Motor neuron (in vitro differentiated cells): ENCODE measurements at regions not wholly inside any gene's neighbourhood (a gene's known extent, or its start where the extent isn't known, plus 50 kb on each side); places are given as distances from the start of the nearest gene placed in this dataset.
A peak's percentile ranks its signal among the peaks of the same experiment; 100 is the strongest.

ENCODE experiments used
- ATAC-seq, 8 experiments: fragments of 200-7000 bp; cut with Tn5 transposase; replicated peaks in 6 of 8; 2 replicates each; pipeline ENCODE4 v1.8.0; 2021; ENCODE audit warnings: mild to moderate bottlenecking in 8 of 8, moderate library complexity in 8 of 8
- H3K27ac ChIP-seq, 2 donors: fragments of 250-450 bp; sonication (Bioruptor Pico); 2 replicates each; pipeline ENCODE4 v1.9.0; 2021; ENCODE audit warnings: antibody characterized with exemption in 2 of 2, mild to moderate bottlenecking in 2 of 2, moderate library complexity in 1 of 2
- H3K4me1 ChIP-seq, 2 donors: fragments of 250-450 bp; sonication (Bioruptor Pico); replicated peaks in 1 of 2; 2 replicates each; pipeline ENCODE4 v1.6.1; 2021; ENCODE audit warnings: antibody characterized with exemption in 2 of 2, mild to moderate bottlenecking in 2 of 2, moderate library complexity in 1 of 2
- H3K4me3 ChIP-seq, 5 donors: fragments of 250-450 bp; sonication (Bioruptor Pico); 2 replicates each; pipeline ENCODE4 v1.9.0; 2021; ENCODE audit warnings: antibody characterized with exemption in 5 of 5, mild to moderate bottlenecking in 5 of 5, moderate library complexity in 4 of 5
- WGBS, 10 experiments: fragments of 450-650 bp; shearing (Covaris generic); methylation state at CpG; one replicate each; pipeline ENCODE4 v1.0.0; 2022; 5-methylcytosine and 5-hydroxymethylcytosine counted together
- in situ Hi-C, 9 experiments: fragments of 400-800 bp; cut with MboI; loops; one replicate each; pipeline ENCODE4 v1.15.0; 2021; ENCODE audit warnings: low sequenced_read_pairs in 9 of 9, low pct_unique_long_range_greater_than_20kb in 2 of 9; ENCODE audit not compliant: unreplicated experiment in 9 of 9

- H3K4me1 ChIP-seq = peaks cover 8 to 21% of the 10 kb centered on the region in 2 donors
- in situ Hi-C loops = loop anchor here in 1 of 9 experiments (25.0 kb wide), 1 partner anchor 921 kb away; no protein-coding TSS in a partner anchor
- WGBS, 10 experiments = 0 to 90% (median 59%) methylated on average over 1 to 2 of the region's 2 CpGs; no CpG with 5 or more reads in 2 of the 10 experiments
- no peak overlapping the region for H3K27ac ChIP-seq
- H3K4me3 ChIP-seq = no peak overlapping the region
- no peak for ATAC-seq
Observed at GRCh38 chr6:40282986-40283385, 304.2 kb downstream of the LRFN2 start.

DNA sequence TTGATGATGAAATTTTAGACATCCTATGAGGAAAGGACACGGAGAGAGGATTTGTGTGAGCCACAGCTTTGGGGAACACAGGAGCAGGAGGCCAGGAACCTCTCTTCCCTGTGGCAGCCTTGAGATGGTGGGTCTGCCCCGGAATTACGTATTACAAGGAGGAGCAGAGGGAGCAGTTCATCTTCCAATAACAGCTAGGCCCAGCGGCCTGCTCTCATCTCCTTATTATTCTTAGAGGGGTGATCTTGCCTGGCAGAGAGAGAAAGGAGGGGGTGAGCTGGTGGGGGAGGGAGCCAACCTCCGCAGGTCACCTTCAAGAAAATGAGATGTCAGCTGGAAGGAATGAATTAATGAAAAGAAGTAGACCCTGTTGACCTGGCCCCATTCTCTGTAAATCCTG, 305.8 kb downstream of the LRFN2 start:
- Histone ChIP-seq H3K4me3 (no peak overlapping the region), H3K4me1 (peaks cover 11 to 20% of the 10 kb centered on the region in 2 donors), H3K27ac (peak overlapping the region; percentile 24 to 68)
- in situ Hi-C loops = loop anchor here in 1 of 9 experiments (25.0 kb wide), 1 partner anchor 919 kb away; no protein-coding TSS in a partner anchor
- 0 to 100% (median 54%) methylated on average over 1 to 3 of the region's 5 CpGs; no CpG with 5 or more reads in 6 of the 10 experiments for WGBS, 10 experiments
- peak in 3 of 8 experiments; percentile 31 to 79 (median 60) for ATAC-seq

DNA sequence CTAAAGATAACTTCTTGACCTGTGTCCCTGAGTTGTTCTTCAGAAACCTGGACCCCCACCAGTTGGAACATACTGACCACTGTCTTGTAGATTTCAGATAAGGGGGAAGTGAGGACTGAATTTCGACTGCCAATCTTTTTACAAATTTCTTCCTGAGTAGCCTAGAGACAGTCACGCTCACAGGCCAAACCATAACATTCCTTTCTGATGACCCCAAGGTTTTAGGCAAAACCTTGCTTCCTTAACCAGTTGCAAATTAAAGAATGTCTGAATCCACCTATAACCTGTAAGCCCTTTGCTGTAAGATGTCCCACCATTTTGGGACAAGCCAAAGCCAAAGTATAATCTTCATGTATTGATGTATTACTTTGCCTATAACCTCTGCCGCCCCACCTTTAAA, 306.9 kb downstream of the LRFN2 start:
- in situ Hi-C loops = loop anchor here in 1 of 9 experiments (25.0 kb wide), 1 partner anchor 918 kb away; no protein-coding TSS in a partner anchor
- 0 to 83% (median 50%) methylated on average over 1 to 3 of the region's 3 CpGs; no CpG with 5 or more reads in 1 of the 10 experiments for WGBS, 10 experiments
- Histone ChIP-seq H3K4me1 (peaks cover 12 to 23% of the 10 kb centered on the region in 2 donors), H3K4me3 (no peak overlapping the region), H3K27ac (no peak overlapping the region)
- no peak for ATAC-seq

GRCh38 chr6:40276141-40276540, 311.0 kb downstream of the LRFN2 start:
- Histone ChIP-seq H3K27ac (peak overlapping the region in 1 of 2 donors; percentile 9), H3K4me3 (no peak overlapping the region), H3K4me1 (peaks cover 5 to 14% of the 10 kb centered on the region in 2 donors)
- in situ Hi-C loops = loop anchor here in 1 of 9 experiments (25.0 kb wide), 1 partner anchor 914 kb away; no protein-coding TSS in a partner anchor
- ATAC-seq = peak in 5 of 8 experiments; percentile 14 to 80 (median 58)
- 47 to 87% (median 75%) methylated on average over 1 to 12 of the region's 15 CpGs; no CpG with 5 or more reads in 1 of the 10 experiments for WGBS, 10 experiments

DNA sequence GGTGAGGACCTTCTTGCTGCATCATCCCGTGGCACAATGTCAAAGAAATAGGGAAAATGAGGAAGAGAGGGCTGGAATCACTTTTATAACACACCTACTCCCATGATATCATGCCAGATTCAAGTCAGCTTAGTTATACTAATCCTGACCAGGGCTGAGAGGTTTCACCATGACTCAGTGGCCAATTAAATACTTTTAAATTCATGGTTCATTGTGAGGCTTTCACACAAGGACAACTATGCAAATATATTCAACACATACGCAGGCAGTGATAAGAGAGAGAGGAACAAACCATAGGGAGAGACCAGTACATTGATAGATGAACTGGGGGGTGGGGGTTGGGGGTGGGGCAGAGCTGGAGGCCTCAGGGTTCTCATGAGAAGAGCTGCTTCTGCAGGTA, 313.1 kb downstream of the LRFN2 start:
- peak in 3 of 8 experiments; percentile 45 to 100 (median 98) for ATAC-seq
- Histone ChIP-seq H3K4me3 (no peak overlapping the region), H3K4me1 (peaks cover 5 to 10% of the 10 kb centered on the region in 2 donors), H3K27ac (no peak overlapping the region)
- 0 to 100% (median 76%) methylated on average over 1 to 2 of the region's 2 CpGs; no CpG with 5 or more reads in 4 of the 10 experiments for WGBS, 10 experiments
- in situ Hi-C loops = no loop called here

DNA sequence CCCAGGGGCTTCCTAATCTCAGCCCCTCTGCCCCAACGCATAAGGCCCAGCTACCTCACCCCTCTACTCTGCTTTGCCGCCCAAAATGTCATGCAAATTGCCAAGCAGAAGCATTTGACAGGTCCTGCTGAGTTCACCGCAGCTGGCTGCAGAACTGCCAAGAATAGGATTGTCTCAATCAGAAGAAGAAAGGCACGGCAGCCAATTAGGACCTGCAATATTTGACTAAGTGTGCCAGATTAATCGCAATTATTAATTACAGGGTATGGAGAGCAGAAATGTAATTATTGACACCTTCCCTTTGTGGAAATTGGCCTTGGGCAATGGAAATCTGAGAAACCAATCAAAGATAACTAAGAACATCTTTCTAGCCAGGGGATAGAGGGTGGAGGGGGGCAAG, 318.6 kb downstream of the LRFN2 start:
- Histone ChIP-seq H3K4me3 (no peak overlapping the region), H3K4me1 (no peaks in the 10 kb centered on the region), H3K27ac (no peak overlapping the region)
- 0 to 40% (median 23%) methylated on average over 1 to 5 of the region's 5 CpGs; no CpG with 5 or more reads in 2 of the 10 experiments for WGBS, 10 experiments
- in situ Hi-C loops = no loop called here
- ATAC-seq = no peak

- in situ Hi-C loops = no loop called here
- H3K4me1 ChIP-seq = no peaks in the 10 kb centered on the region
- 0 to 40% (median 18%) methylated on average over 1 to 2 of the region's 2 CpGs; no CpG with 5 or more reads in 5 of the 10 experiments for WGBS, 10 experiments
- no peak overlapping the region for H3K27ac ChIP-seq
- H3K4me3 ChIP-seq = no peak overlapping the region
- no peak for ATAC-seq
Observed at GRCh38 chr6:40268166-40268565, 319.0 kb downstream of the LRFN2 start.

- no peak overlapping the region for H3K4me3 ChIP-seq
- no peak for ATAC-seq
- 0 to 100% (median 80%) methylated on average over 1 to 2 of the region's 2 CpGs; no CpG with 5 or more reads in 3 of the 10 experiments for WGBS, 10 experiments
- in situ Hi-C loops = no loop called here
- H3K27ac ChIP-seq = no peak overlapping the region
- no peaks in the 10 kb centered on the region for H3K4me1 ChIP-seq
Observed at GRCh38 chr6:40265615-40266014, 321.5 kb downstream of the LRFN2 start.

DNA sequence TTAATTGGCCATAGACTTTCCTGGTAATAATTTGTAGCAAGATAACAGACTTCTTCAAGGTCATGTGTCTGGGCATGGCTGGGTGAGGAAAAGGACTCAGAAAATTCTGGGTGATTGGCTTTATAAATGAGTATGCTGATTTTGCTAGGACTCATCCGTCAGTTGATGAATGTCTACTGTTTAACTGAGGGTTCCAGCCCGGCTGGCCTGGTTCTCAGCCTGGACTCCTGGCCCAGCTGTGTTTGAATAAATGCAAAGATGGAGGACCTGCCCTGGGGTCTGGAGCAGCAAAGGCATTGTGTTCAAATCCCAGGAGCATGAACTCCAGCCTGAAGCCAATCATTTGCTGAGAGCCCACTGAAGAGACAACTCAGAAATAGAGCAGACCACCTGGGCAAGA, 323.2 kb downstream of the LRFN2 start:
- H3K4me1 ChIP-seq = no peaks in the 10 kb centered on the region
- peak in 2 of 8 experiments; percentile 65 to 81 for ATAC-seq
- H3K27ac ChIP-seq = no peak overlapping the region
- no peak overlapping the region for H3K4me3 ChIP-seq
- 0 to 60% (median 30%) methylated on average over 1 of the region's 2 CpGs; no CpG with 5 or more reads in 6 of the 10 experiments for WGBS, 10 experiments
- in situ Hi-C loops = no loop called here

DNA sequence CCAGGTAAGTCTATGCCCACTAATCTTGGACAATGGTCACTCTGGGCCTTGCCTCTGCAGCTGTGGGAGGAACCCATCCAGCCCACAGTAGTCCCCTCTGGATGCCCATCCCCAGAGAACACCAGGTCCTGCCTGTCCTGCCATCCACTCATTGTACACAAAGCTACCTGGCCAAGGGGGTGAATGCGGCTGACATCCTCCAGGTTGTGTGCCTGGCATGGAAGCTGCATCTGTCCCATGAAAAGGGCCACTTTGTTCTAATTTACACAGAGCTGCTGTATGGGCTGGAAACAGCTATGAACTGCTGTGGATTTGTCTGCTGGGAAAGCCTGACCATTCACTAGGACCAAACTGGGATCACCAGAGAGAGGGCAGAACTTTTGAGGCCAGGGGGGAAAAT, 324.8 kb downstream of the LRFN2 start:
- no peak overlapping the region for H3K4me3 ChIP-seq
- in situ Hi-C loops = no loop called here
- ATAC-seq = no peak
- no peak overlapping the region for H3K27ac ChIP-seq
- no peaks in the 10 kb centered on the region for H3K4me1 ChIP-seq
- 83 to 100% methylated on average over 1 of the region's 1 CpG; no CpG with 5 or more reads in 8 of the 10 experiments for WGBS, 10 experiments

GRCh38 chr6:40258531-40258930, 324.3 kb upstream of the MOCS1 start:
- no peak overlapping the region for H3K4me3 ChIP-seq
- peak in 2 of 8 experiments; percentile 24 to 52 for ATAC-seq
- in situ Hi-C loops = no loop called here
- 20 to 81% (median 44%) methylated on average over 1 to 5 of the region's 5 CpGs; no CpG with 5 or more reads in 5 of the 10 experiments for WGBS, 10 experiments
- peaks cover 5 to 8% of the 10 kb centered on the region in 2 donors for H3K4me1 ChIP-seq
- no peak overlapping the region for H3K27ac ChIP-seq

GRCh38 chr6:40256831-40257230, 322.6 kb upstream of the MOCS1 start:
- 0 to 88% (median 20%) methylated on average over 1 of the region's 1 CpG; no CpG with 5 or more reads in 7 of the 10 experiments for WGBS, 10 experiments

GRCh38 chr6:40256224-40256623, 322.0 kb upstream of the MOCS1 start:
- WGBS, 10 experiments = 0 to 80% (median 52%) methylated on average over 1 to 2 of the region's 2 CpGs; no CpG with 5 or more reads in 3 of the 10 experiments
- no peak overlapping the region for H3K4me3 ChIP-seq
- peak in 3 of 8 experiments; percentile 24 to 66 (median 52) for ATAC-seq

More at GRCh38 chr6:40256831-40257230, 322.6 kb upstream of the MOCS1 start:
- Histone ChIP-seq H3K4me1 (peaks cover 5 to 12% of the 10 kb centered on the region in 2 donors), H3K27ac (no peak overlapping the region), H3K4me3 (no peak overlapping the region)
- ATAC-seq = no peak
- in situ Hi-C loops = no loop called here

More at GRCh38 chr6:40256224-40256623, 322.0 kb upstream of the MOCS1 start:
- Histone ChIP-seq H3K27ac (no peak overlapping the region), H3K4me1 (peaks cover 5 to 12% of the 10 kb centered on the region in 2 donors)
- in situ Hi-C loops = no loop called here
